NCI-H1694 (cell line): ENCODE measurements at regions not wholly inside any gene's neighbourhood (a gene's known extent, or its start where the extent isn't known, plus 50 kb on each side); places are given as distances from the start of the nearest gene placed in this dataset.
"Not testable (repeated sequence)": the region's sequence is repeated elsewhere in the genome, so short reads cannot be mapped to it uniquely, and the experiment has no call there.

Experiments used
- DNase-seq: peaks from one replicate; lab custom pipeline; 2025; lab: John Stamatoyannopoulos, UW

GRCh38 chr11:130550984-130551383 is 102.5 kb downstream of the ADAMTS15 start:
- no peak for DNase-seq

GRCh38 chr11:130551388-130551787 is 102.9 kb downstream of the ADAMTS15 start:
- no peak for DNase-seq

- DNase-seq: no peak
Measured at GRCh38 chr11:130553306-130553705, 104.9 kb downstream of the ADAMTS15 start.

GRCh38 chr11:130554241-130555055 is 106.0 kb downstream of the ADAMTS15 start:
- DNase-seq: no peak

- DNase-seq: no peak
Measured at GRCh38 chr11:130555251-130555841, 106.9 kb downstream of the ADAMTS15 start.

- DNase-seq: no peak
Measured at GRCh38 chr11:130560000-130560780, 111.7 kb downstream of the ADAMTS15 start.

GRCh38 chr11:130560781-130561109 is 112.3 kb downstream of the ADAMTS15 start:
- no peak for DNase-seq

- DNase-seq: no peak
Measured at GRCh38 chr11:130561441-130561881, 113.0 kb downstream of the ADAMTS15 start.

GRCh38 chr11:130562549-130562948 is 114.1 kb downstream of the ADAMTS15 start:
- no peak for DNase-seq

- DNase-seq: not testable (repeated sequence)
Measured at GRCh38 chr11:130566360-130566759, 117.9 kb downstream of the ADAMTS15 start.

GRCh38 chr11:130571519-130571918 is 123.1 kb downstream of the ADAMTS15 start:
- DNase-seq: no peak

GRCh38 chr11:130571947-130572584 is 123.6 kb downstream of the ADAMTS15 start:
- DNase-seq: no peak

- no peak for DNase-seq
Measured at GRCh38 chr11:130573767-130574166, 125.3 kb downstream of the ADAMTS15 start.

GRCh38 chr11:130574740-130575139 is 126.3 kb downstream of the ADAMTS15 start:
- DNase-seq: no peak

GRCh38 chr11:130576146-130576545 is 127.7 kb downstream of the ADAMTS15 start:
- no peak for DNase-seq

- DNase-seq: no peak
Measured at GRCh38 chr11:130578738-130579368, 130.4 kb downstream of the ADAMTS15 start.

GRCh38 chr11:130580372-130580771 is 131.9 kb downstream of the ADAMTS15 start:
- DNase-seq: no peak

GRCh38 chr11:130580891-130581492 is 132.5 kb downstream of the ADAMTS15 start:
- no peak for DNase-seq

- DNase-seq: no peak
Measured at GRCh38 chr11:130581646-130582045, 133.2 kb downstream of the ADAMTS15 start.

GRCh38 chr11:130582176-130582575 is 133.7 kb downstream of the ADAMTS15 start:
- no peak for DNase-seq

GRCh38 chr11:130582981-130583380 is 134.5 kb downstream of the ADAMTS15 start:
- no peak for DNase-seq
